PC-9 (cell line): ENCODE measurements at regions not wholly inside any gene's neighbourhood (a gene's known extent, or its start where the extent isn't known, plus 50 kb on each side); places are given as distances from the start of the nearest gene placed in this dataset.

ENCODE experiments used
- BruUV-seq: library from RNA; stranded (reverse); fragments of 400-500 nt; replicated peaks from 2 replicates; lab custom pipeline; 2021; lab: Mats Ljungman, UMichigan
- CTCF ChIA-PET: fragments of 300-600 bp; sonication (Branson Sonifier 250); formaldehyde crosslinking; loops from one replicate; lab custom pipeline; 2022; ENCODE audit warnings: antibody characterized with exemption; lab: Charles Lee
- POLR2A ChIA-PET: fragments of 300-600 bp; sonication (Branson Sonifier 250); formaldehyde crosslinking; loops from one replicate; lab custom pipeline; 2022; ENCODE audit warnings: antibody characterized with exemption; ENCODE audit not compliant: unreplicated experiment; lab: Charles Lee
- DNase-seq, 2 experiments: peaks; one replicate each; pipeline versions ENCODE4 v3.0.0 to v3.0.0-alpha.2; 2015 to 2022; ENCODE audit warnings: mixed read lengths in 1 of 2
- H2AFZ ChIP-seq: fragments of 200-600 bp; sonication (generic); 2 replicates; pipeline ENCODE4 v1.8.1; 2017; ENCODE audit warnings: antibody characterized with exemption
- H3F3A ChIP-seq: fragments of 200-600 bp; sonication (generic); 2 replicates; pipeline ENCODE4 v1.8.1; 2017; ENCODE audit warnings: antibody characterized with exemption, mild to moderate bottlenecking, low read depth; ENCODE audit not compliant: insufficient read depth
- H3K27ac ChIP-seq: fragments of 200-600 bp; sonication (generic); 2 replicates; pipeline ENCODE4 v1.6.1; 2016; ENCODE audit warnings: mixed run types
- H3K27me3 ChIP-seq: fragments of 200-600 bp; sonication (generic); 2 replicates; pipeline ENCODE4 v1.6.1; 2016; ENCODE audit warnings: low read depth, mixed run types; ENCODE audit not compliant: insufficient read depth
- H3K36me3 ChIP-seq: fragments of 200-600 bp; sonication (generic); 2 replicates; pipeline ENCODE4 v1.6.1; 2016; ENCODE audit warnings: low read depth, mixed run types
- H3K4me1 ChIP-seq: fragments of 200-600 bp; sonication (generic); replicated peaks from 2 replicates; pipeline ENCODE4 v1.6.1; 2016; ENCODE audit warnings: mixed run types; ENCODE audit not compliant: insufficient read depth
- H3K4me2 ChIP-seq: fragments of 200-600 bp; sonication (generic); 2 replicates; pipeline ENCODE4 v1.6.1; 2017; ENCODE audit warnings: mixed run types
- H3K4me3 ChIP-seq: fragments of 200-600 bp; sonication (generic); 2 replicates; pipeline ENCODE4 v1.6.1; 2016; ENCODE audit warnings: mixed run types
- H3K79me2 ChIP-seq: fragments of 200-600 bp; sonication (generic); 2 replicates; pipeline ENCODE4 v1.6.1; 2017; ENCODE audit warnings: low read depth, mixed run types
- H3K9me2 ChIP-seq: fragments of 200-600 bp; sonication (generic); 2 replicates; pipeline ENCODE4 v1.8.1; 2017; ENCODE audit warnings: mild to moderate bottlenecking; ENCODE audit not compliant: insufficient read depth
- H3K9me3 ChIP-seq: fragments of 200-600 bp; sonication (generic); 2 replicates; pipeline ENCODE4 v1.8.1; 2016; ENCODE audit warnings: low read depth; ENCODE audit not compliant: insufficient read depth
- H4K20me1 ChIP-seq: fragments of 200-600 bp; sonication (generic); 2 replicates; pipeline ENCODE4 v1.8.1; 2017; ENCODE audit not compliant: insufficient read depth
- EZH2 ChIP-seq: fragments of 200-600 bp; sonication (generic); IDR thresholded peaks from 2 replicates; pipeline ENCODE4 v1.8.0; 2017; ENCODE audit warnings: antibody characterized with exemption, low read depth
- intact Hi-C: fragments of 100-400 bp; cut with micrococcal nuclease; formaldehyde crosslinking; loops from one replicate; pipeline ENCODE4 v1.10.0; 2022; ENCODE audit not compliant: unreplicated experiment
- TF ChIP-seq, protein P1 (sequence below): fragments of 200-600 bp; sonication (generic); conservative IDR thresholded peaks from 2 replicates; pipeline ENCODE4 v1.6.1; 2017; ENCODE audit warnings: mixed run types, antibody characterized with exemption, mild to moderate bottlenecking, moderate library complexity

DNA sequence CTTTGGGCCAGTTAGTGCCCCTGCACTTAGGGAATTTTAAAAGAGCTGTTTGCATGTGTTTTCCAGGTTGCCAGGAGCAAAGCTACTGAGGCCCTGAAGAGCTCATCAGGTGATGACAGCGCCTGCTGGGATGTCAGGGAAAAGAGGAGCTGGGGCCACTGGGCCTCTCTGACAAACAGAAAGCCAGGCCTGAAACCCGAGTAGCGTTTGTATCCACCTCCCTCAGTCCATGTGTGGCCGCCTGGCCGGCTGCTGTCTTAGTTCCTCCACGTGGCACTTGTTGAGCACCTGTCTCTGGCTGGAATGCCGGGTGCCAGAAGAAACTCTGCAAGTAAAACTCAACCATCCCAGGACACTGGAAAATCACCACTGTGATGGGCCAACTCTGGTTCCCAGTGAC is 601.2 kb downstream of the CDH26 start:
- no peaks in the 10 kb centered on the region for H3K36me3 ChIP-seq
- BruUV-seq: no TSS peak
- no peaks in the 10 kb centered on the region for H3K9me2 ChIP-seq
- no peak for DNase-seq
- no peaks in the 10 kb centered on the region for H3K79me2 ChIP-seq
- no peaks in the 10 kb centered on the region for H3K9me3 ChIP-seq
- intact Hi-C loops: no loop called here
- H3K4me3 ChIP-seq: no peak overlapping the region
- TF ChIP-seq, protein P1, sequence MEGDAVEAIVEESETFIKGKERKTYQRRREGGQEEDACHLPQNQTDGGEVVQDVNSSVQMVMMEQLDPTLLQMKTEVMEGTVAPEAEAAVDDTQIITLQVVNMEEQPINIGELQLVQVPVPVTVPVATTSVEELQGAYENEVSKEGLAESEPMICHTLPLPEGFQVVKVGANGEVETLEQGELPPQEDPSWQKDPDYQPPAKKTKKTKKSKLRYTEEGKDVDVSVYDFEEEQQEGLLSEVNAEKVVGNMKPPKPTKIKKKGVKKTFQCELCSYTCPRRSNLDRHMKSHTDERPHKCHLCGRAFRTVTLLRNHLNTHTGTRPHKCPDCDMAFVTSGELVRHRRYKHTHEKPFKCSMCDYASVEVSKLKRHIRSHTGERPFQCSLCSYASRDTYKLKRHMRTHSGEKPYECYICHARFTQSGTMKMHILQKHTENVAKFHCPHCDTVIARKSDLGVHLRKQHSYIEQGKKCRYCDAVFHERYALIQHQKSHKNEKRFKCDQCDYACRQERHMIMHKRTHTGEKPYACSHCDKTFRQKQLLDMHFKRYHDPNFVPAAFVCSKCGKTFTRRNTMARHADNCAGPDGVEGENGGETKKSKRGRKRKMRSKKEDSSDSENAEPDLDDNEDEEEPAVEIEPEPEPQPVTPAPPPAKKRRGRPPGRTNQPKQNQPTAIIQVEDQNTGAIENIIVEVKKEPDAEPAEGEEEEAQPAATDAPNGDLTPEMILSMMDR: no peak
- TF ChIP-seq EZH2: no peak
- H3F3A ChIP-seq: no peaks in the 10 kb centered on the region
- 0 out of 2 replicates have a peak, but pooled peaks cover 2% of the 10 kb centered on the region for H4K20me1 ChIP-seq
- H3K4me1 ChIP-seq: no peaks in the 10 kb centered on the region
- POLR2A ChIA-PET: no interaction called here
- CTCF ChIA-PET: no interaction called here
- H2AFZ ChIP-seq: no peak overlapping the region
- no peak overlapping the region for H3K27ac ChIP-seq
- H3K4me2 ChIP-seq: no peak overlapping the region
- peaks cover 93% of the 10 kb centered on the region for H3K27me3 ChIP-seq

GRCh38 chr20:60561052-60561451 is 602.8 kb downstream of the CDH26 start:
- Histone ChIP-seq H3K36me3 (no peaks in the 10 kb centered on the region), H3K4me3 (no peak overlapping the region), H2AFZ (no peak overlapping the region), H3K9me3 (no peaks in the 10 kb centered on the region), H3K4me2 (no peak overlapping the region), H3K4me1 (no peaks in the 10 kb centered on the region), H3F3A (no peaks in the 10 kb centered on the region), H3K9me2 (no peaks in the 10 kb centered on the region), H4K20me1 (0 out of 2 replicates have a peak, but pooled peaks cover 2% of the 10 kb centered on the region), H3K27ac (no peak overlapping the region), H3K79me2 (no peaks in the 10 kb centered on the region), H3K27me3 (peaks cover 94% of the 10 kb centered on the region)
- no TSS peak for BruUV-seq
- ChIA-PET CTCF (no interaction called here), POLR2A (no interaction called here)
- intact Hi-C loops: no loop called here
- TF ChIP-seq, protein P1: no peak
- TF ChIP-seq EZH2: no peak
- DNase-seq: no peak

DNA sequence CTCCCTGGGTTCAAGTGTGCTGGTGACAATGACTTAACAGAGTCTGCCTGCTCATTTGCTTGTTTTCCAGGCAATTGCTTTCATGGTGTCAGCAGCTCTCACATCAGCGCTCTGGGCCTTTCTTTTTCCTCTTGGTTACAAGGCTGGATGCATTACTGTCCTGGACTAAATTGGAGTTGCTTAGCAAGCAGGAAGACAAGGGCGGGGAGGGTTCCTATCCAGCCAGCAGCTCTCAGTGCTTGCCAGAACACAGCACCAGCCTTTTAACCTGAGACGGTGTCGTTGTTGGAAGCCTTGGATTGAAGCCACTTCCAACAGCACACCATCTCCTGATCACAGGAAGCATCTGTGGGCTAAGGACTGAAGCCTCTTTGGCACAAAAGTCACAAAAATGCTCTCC is 606.9 kb downstream of the CDH26 start:
- Histone ChIP-seq H2AFZ (no peak overlapping the region), H3K4me1 (no peaks in the 10 kb centered on the region), H3K36me3 (no peaks in the 10 kb centered on the region), H4K20me1 (0 out of 2 replicates have a peak, but pooled peaks cover 2% of the 10 kb centered on the region), H3K9me2 (no peaks in the 10 kb centered on the region), H3K4me3 (no peak overlapping the region), H3K27ac (no peak overlapping the region), H3F3A (no peaks in the 10 kb centered on the region), H3K79me2 (no peaks in the 10 kb centered on the region), H3K4me2 (no peak overlapping the region), H3K27me3 (peaks cover 84% of the 10 kb centered on the region), H3K9me3 (no peaks in the 10 kb centered on the region)
- POLR2A ChIA-PET: no interaction called here
- no TSS peak for BruUV-seq
- CTCF ChIA-PET: no interaction called here
- no peak for DNase-seq
- intact Hi-C loops: no loop called here
- TF ChIP-seq, protein P1: no peak
- TF ChIP-seq EZH2: no peak
